CD4-positive, alpha-beta T cell (primary cell): ENCODE measurements at regions not wholly inside any gene's neighbourhood (a gene's known extent, or its start where the extent isn't known, plus 50 kb on each side); places are given as distances from the start of the nearest gene placed in this dataset.
"Not testable (repeated sequence)": the region's sequence is repeated elsewhere in the genome, so short reads cannot be mapped to it uniquely, and the experiment has no call there.

ENCODE experiments used
- ATAC-seq: fragments of 200-7000 bp; cut with Tn5 transposase; one replicate; pipeline ENCODE4 v1.10.0; 2022; ENCODE audit warnings: mild to moderate bottlenecking; ENCODE audit not compliant: poor library complexity
- CTCF ChIA-PET: fragments of 350-600 bp; sonication (Branson Sonifier 250); formaldehyde crosslinking; loops from one replicate; lab custom pipeline; 2021; ENCODE audit warnings: antibody characterized with exemption, inconsistent platforms; lab: Charles Lee
- POLR2A ChIA-PET: fragments of 350-600 bp; sonication (Branson Sonifier 250); formaldehyde crosslinking; loops from one replicate; lab custom pipeline; 2021; ENCODE audit warnings: antibody characterized with exemption, inconsistent platforms; lab: Charles Lee
- DNase-seq, 14 experiments: peaks; one replicate each; pipeline ENCODE4 v3.0.0-alpha.2; 2013 to 2020; ENCODE audit warnings: mixed read lengths in 2 of 14
- H3K27ac ChIP-seq, 2 donors: one replicate each; pipeline versions ENCODE4 v1.5.1 to v1.7.0; 2013; ENCODE audit warnings: low read length in 2 of 2, low read depth in 1 of 2, mild to moderate bottlenecking in 1 of 2
- H3K27me3 ChIP-seq, 2 experiments: 1 replicate in 1 of 2; 2 replicates in 1 of 2; pipeline versions ENCODE4 v1.6.1 to v1.7.0; 2013; ENCODE audit warnings: low read length in 2 of 2, control low read depth in 1 of 2, mild to moderate bottlenecking in 1 of 2, moderate library complexity in 1 of 2; ENCODE audit not compliant: insufficient read depth in 2 of 2, control insufficient read depth in 1 of 2
- H3K36me3 ChIP-seq: one replicate; pipeline ENCODE4 v1.6.1; 2013; ENCODE audit warnings: low read length, control low read depth; ENCODE audit not compliant: insufficient read depth
- H3K4me1 ChIP-seq: one replicate; pipeline ENCODE4 v1.6.1; 2013; ENCODE audit warnings: low read length, control low read depth; ENCODE audit not compliant: insufficient read depth
- H3K4me3 ChIP-seq: one replicate; pipeline ENCODE4 v1.5.1; 2013; ENCODE audit warnings: mild to moderate bottlenecking, low read length, moderate library complexity
- H3K9me3 ChIP-seq, 2 experiments: 1 replicate in 1 of 2; 2 replicates in 1 of 2; pipeline versions ENCODE4 v1.6.1 to v1.7.0; 2013; ENCODE audit warnings: low read length in 2 of 2, mild to moderate bottlenecking in 2 of 2, control low read depth in 1 of 2, moderate library complexity in 1 of 2; ENCODE audit not compliant: control insufficient read depth in 1 of 2, insufficient read depth in 1 of 2
- H3K27ac Mint-ChIP-seq: one replicate; pipeline ENCODE4 v1.8.0; 2020; ENCODE audit warnings: mixed read lengths
- H3K27me3 Mint-ChIP-seq: one replicate; pipeline ENCODE4 v1.8.0; 2021; ENCODE audit warnings: mixed read lengths
- H3K36me3 Mint-ChIP-seq: one replicate; pipeline ENCODE4 v1.8.0; 2021; ENCODE audit warnings: low read depth, mixed read lengths
- H3K4me1 Mint-ChIP-seq: one replicate; pipeline ENCODE4 v1.8.0; 2021; ENCODE audit warnings: low read depth, mixed read lengths
- H3K4me3 Mint-ChIP-seq: one replicate; pipeline ENCODE4 v1.8.0; 2020; ENCODE audit warnings: mild to moderate bottlenecking, mixed read lengths
- H3K9me3 Mint-ChIP-seq: one replicate; pipeline ENCODE4 v1.8.0; 2020; ENCODE audit warnings: mixed read lengths
- CTCF ChIP-seq: fragments of 200-600 bp; IDR thresholded peaks from one replicate; pipeline ENCODE4 v1.8.0; 2022; ENCODE audit warnings: antibody characterized with exemption, mild to moderate bottlenecking
- intact Hi-C, 2 experiments: fragments of 100-400 bp; cut with DNase I in 1 of 2; cut with micrococcal nuclease in 1 of 2; formaldehyde crosslinking; loops; one replicate each; pipeline versions ENCODE4 v1.15.1 to v1.9.0; 2023 to 2025; cut with DNase I, micrococcal nuclease

GRCh38 chr7:152501506-152501905 is 65.7 kb upstream of the KMT2C start:
- ChIA-PET CTCF (no interaction called here), POLR2A (no interaction called here)
- H3K36me3 Mint-ChIP-seq, result no peaks in the 10 kb centered on the region

DNA sequence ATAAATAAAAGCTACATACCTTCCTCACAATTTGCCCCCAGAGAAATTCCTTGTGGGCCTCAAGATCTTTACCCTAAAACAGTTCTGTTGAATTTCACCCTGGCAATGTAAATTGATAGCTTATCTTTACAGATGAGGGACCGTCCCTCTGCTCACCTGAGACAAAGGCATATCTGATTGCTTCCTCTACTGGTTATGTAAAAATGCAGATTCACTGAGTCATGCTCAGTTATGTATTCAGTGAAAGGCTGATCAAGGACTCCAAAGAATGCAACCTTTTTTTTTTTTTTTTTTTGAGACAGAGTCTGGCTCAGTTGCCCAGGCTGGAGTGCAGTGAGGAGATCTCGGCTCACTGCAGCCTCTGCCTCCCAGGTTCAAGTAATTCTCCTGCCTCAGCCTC is 64.2 kb upstream of the KMT2C start:
- H3K4me3 ChIP-seq, POLR2A ChIA-PET, ATAC-seq, H3K4me1 ChIP-seq, H3K27ac Mint-ChIP-seq, H3K4me3 Mint-ChIP-seq, H3K9me3 Mint-ChIP-seq, H3K27ac ChIP-seq, H3K27me3 Mint-ChIP-seq, H3K4me1 Mint-ChIP-seq, intact Hi-C loops, H3K9me3 ChIP-seq, H3K36me3 Mint-ChIP-seq, H3K27me3 ChIP-seq, DNase-seq, H3K36me3 ChIP-seq: not testable (repeated sequence)
- CTCF ChIA-PET, result interaction anchor here (0.5 kb wide), 1 partner anchor 77 kb away, joined by 3 read pairs; no protein-coding TSS in a partner anchor

More at GRCh38 chr7:152501506-152501905, 65.7 kb upstream of the KMT2C start:
- DNase-seq, result no peak
- TF ChIP-seq CTCF, result no peak
- Histone ChIP-seq H3K4me3 (no peak overlapping the region), H3K27ac (no peak overlapping the region), H3K27me3 (no peaks in the 10 kb centered on the region), H3K4me1 (no peaks in the 10 kb centered on the region), H3K9me3 (no peaks in the 10 kb centered on the region), H3K36me3 (no peaks in the 10 kb centered on the region)
- ATAC-seq, result no peak
- H3K4me1 Mint-ChIP-seq, result no peaks in the 10 kb centered on the region
- no peak overlapping the region for H3K4me3 Mint-ChIP-seq
- intact Hi-C loops, result no loop called here
- no peak overlapping the region for H3K27ac Mint-ChIP-seq
- no peaks in the 10 kb centered on the region for H3K27me3 Mint-ChIP-seq
- H3K9me3 Mint-ChIP-seq, result no peaks in the 10 kb centered on the region

GRCh38 chr7:152495867-152496266 is 60.1 kb upstream of the KMT2C start:
- TF ChIP-seq CTCF, result no peak
- no peaks in the 10 kb centered on the region for H3K4me1 ChIP-seq
- Mint-ChIP-seq H3K36me3 (no peaks in the 10 kb centered on the region), H3K4me1 (no peaks in the 10 kb centered on the region), H3K4me3 (no peak overlapping the region), H3K9me3 (no peaks in the 10 kb centered on the region), H3K27me3 (no peaks in the 10 kb centered on the region), H3K27ac (no peak overlapping the region)
- no peaks in the 10 kb centered on the region for H3K27me3 ChIP-seq
- intact Hi-C loops, result no loop called here
- DNase-seq, result no peak
- ATAC-seq, result no peak
- no peak overlapping the region for H3K27ac ChIP-seq
- ChIA-PET CTCF (no interaction called here), POLR2A (no interaction called here)
- H3K36me3 ChIP-seq, result no peaks in the 10 kb centered on the region
- H3K4me3 ChIP-seq, result no peak overlapping the region
- H3K9me3 ChIP-seq, result no peaks in the 10 kb centered on the region

DNA sequence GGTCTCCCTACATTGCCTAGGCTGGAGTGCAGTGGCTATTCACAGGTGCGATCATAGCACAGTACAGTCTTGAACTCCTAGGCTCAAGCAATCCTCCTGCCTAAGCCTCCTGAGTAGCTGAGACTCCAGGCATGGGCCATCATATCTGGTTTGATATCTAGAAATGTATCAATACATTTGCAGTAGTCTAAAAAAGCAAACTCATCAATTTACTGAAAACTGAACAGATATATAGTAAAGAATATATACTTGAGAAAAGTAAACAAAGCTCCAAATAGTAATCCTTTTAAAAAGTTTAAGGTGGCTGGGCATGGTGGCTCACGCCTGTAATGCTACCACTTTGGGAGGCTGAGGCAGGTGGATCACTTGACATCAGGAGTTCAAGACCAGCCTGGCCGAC is 57.1 kb upstream of the KMT2C start:
- H3K36me3 ChIP-seq, result no peaks in the 10 kb centered on the region
- Mint-ChIP-seq H3K9me3 (no peaks in the 10 kb centered on the region), H3K36me3 (no peaks in the 10 kb centered on the region), H3K27ac (no peak overlapping the region), H3K27me3 (no peaks in the 10 kb centered on the region), H3K4me3 (no peak overlapping the region), H3K4me1 (no peaks in the 10 kb centered on the region)
- ChIA-PET POLR2A (no interaction called here), CTCF (no interaction called here)
- intact Hi-C loops, result loop anchor here in 1 of 2 experiments (2.0 kb wide), 1 partner anchor 42 kb away; no protein-coding TSS in a partner anchor
- no peaks in the 10 kb centered on the region for H3K9me3 ChIP-seq
- DNase-seq, result no peak
- no peak overlapping the region for H3K4me3 ChIP-seq
- H3K4me1 ChIP-seq, result no peaks in the 10 kb centered on the region
- no peaks in the 10 kb centered on the region for H3K27me3 ChIP-seq
- no peak for ATAC-seq
- no peak overlapping the region for H3K27ac ChIP-seq
- TF ChIP-seq CTCF, result no peak
